HEK293 (cell line): ENCODE measurements at regions not wholly inside any gene's neighbourhood (a gene's known extent, or its start where the extent isn't known, plus 50 kb on each side); places are given as distances from the start of the nearest gene placed in this dataset.

ENCODE experiments used
- CTCF ChIA-PET: fragments of 350-600 bp; formaldehyde crosslinking; extraction: SDS; loops from one replicate; lab custom pipeline; 2021; ENCODE audit warnings: antibody characterized with exemption; lab: Yijun Ruan, JAX
- POLR2A ChIA-PET: fragments of 300-600 bp; formaldehyde crosslinking; extraction: SDS; loops from one replicate; lab custom pipeline; 2020; ENCODE audit warnings: antibody characterized with exemption, inconsistent platforms; lab: Yijun Ruan, JAX
- H3K27ac ChIP-seq: fragments of 200-500 bp; sonication (Bioruptor generic); 2 replicates; pipeline ENCODE4 v1.5.1; 2014; ENCODE audit warnings: low read depth, low read length, control low read depth, inconsistent platforms; ENCODE audit errors: extremely low read depth
- H3K36me3 ChIP-seq, 2 experiments: fragments of 200-500 bp in 1 of 2; sonication (Bioruptor generic) in 1 of 2; 1 replicate in 1 of 2; 2 replicates in 1 of 2; pipeline ENCODE4 v1.5.1; 2014 to 2017; ENCODE audit warnings: inconsistent platforms in 2 of 2, low read length in 2 of 2; ENCODE audit not compliant: control insufficient read depth in 2 of 2, insufficient read depth in 1 of 2
- H3K4me1 ChIP-seq: fragments of 200-500 bp; sonication (Bioruptor generic); 2 replicates; pipeline ENCODE4 v1.5.1; 2014; ENCODE audit warnings: mild to moderate bottlenecking, low read length, inconsistent platforms; ENCODE audit not compliant: control insufficient read depth, insufficient read depth
- H3K4me3 ChIP-seq: 2 replicates; pipeline ENCODE4 v1.5.1; 2011; ENCODE audit warnings: low read depth, mild to moderate bottlenecking, control low read depth, low read length, moderate library complexity
- H3K9me3 ChIP-seq: fragments of 200-500 bp; sonication (Bioruptor generic); 2 replicates; pipeline ENCODE4 v1.5.1; 2014; ENCODE audit warnings: low read depth, low read length, inconsistent platforms; ENCODE audit not compliant: control insufficient read depth, insufficient read depth
- INSM2 ChIP-seq: fragments of 450-650 bp; formaldehyde crosslinking; IDR thresholded peaks from 2 replicates; pipeline ENCODE4 v1.5.1; 2016; ENCODE audit warnings: missing biosample characterization, missing genetic modification characterization
- KLF1 ChIP-seq: fragments of 450-650 bp; formaldehyde crosslinking; IDR thresholded peaks from 2 replicates; pipeline ENCODE4 v1.5.1; 2016; ENCODE audit warnings: missing biosample characterization, missing genetic modification characterization
- PRDM1 ChIP-seq: fragments of 450-650 bp; formaldehyde crosslinking; IDR thresholded peaks from 2 replicates; pipeline ENCODE4; 2016; ENCODE audit warnings: missing biosample characterization, missing genetic modification characterization
- SP2 ChIP-seq: fragments of 450-650 bp; formaldehyde crosslinking; IDR thresholded peaks from 2 replicates; pipeline ENCODE4 v1.5.1; 2016; ENCODE audit warnings: missing biosample characterization, missing genetic modification characterization
- ZFP41 ChIP-seq: fragments of 450-650 bp; formaldehyde crosslinking; IDR thresholded peaks from 2 replicates; pipeline ENCODE4 v1.5.1; 2016; ENCODE audit warnings: missing biosample characterization, missing genetic modification characterization, borderline replicate concordance
- ZFP69B ChIP-seq: fragments of 450-650 bp; formaldehyde crosslinking; IDR thresholded peaks from 2 replicates; pipeline ENCODE4 v1.5.1; 2016; ENCODE audit warnings: missing biosample characterization, missing genetic modification characterization
- ZNF132 ChIP-seq: fragments of 450-650 bp; formaldehyde crosslinking; IDR thresholded peaks from 2 replicates; pipeline ENCODE4 v1.5.1; 2017; ENCODE audit warnings: missing biosample characterization, missing genetic modification characterization, borderline replicate concordance
- ZNF19 ChIP-seq: fragments of 450-650 bp; formaldehyde crosslinking; IDR thresholded peaks from 2 replicates; pipeline ENCODE4; 2016; ENCODE audit warnings: missing biosample characterization, missing genetic modification characterization, low read depth
- ZNF202 ChIP-seq: fragments of 450-650 bp; formaldehyde crosslinking; IDR thresholded peaks from 2 replicates; pipeline ENCODE4 v1.5.1; 2016; ENCODE audit warnings: missing biosample characterization, missing genetic modification characterization, borderline replicate concordance
- ZNF366 ChIP-seq: fragments of 450-650 bp; formaldehyde crosslinking; conservative IDR thresholded peaks from 2 replicates; pipeline ENCODE4 v1.5.1; 2016; ENCODE audit warnings: missing biosample characterization, missing genetic modification characterization
- ZNF426 ChIP-seq: fragments of 450-650 bp; formaldehyde crosslinking; IDR thresholded peaks from 2 replicates; pipeline ENCODE4 v1.5.1; 2017; ENCODE audit warnings: missing biosample characterization, missing genetic modification characterization, mild to moderate bottlenecking, inconsistent platforms, moderate library complexity
- ZNF501 ChIP-seq: fragments of 450-650 bp; formaldehyde crosslinking; IDR thresholded peaks from 2 replicates; pipeline ENCODE4 v1.5.1; 2016; ENCODE audit warnings: missing biosample characterization, missing genetic modification characterization
- ZNF510 ChIP-seq: fragments of 450-650 bp; formaldehyde crosslinking; IDR thresholded peaks from 2 replicates; pipeline ENCODE4 v1.5.1; 2018; ENCODE audit warnings: mild to moderate bottlenecking, missing genetic modification characterization, missing biosample characterization; ENCODE audit not compliant: insufficient replicate concordance
- ZNF513 ChIP-seq: fragments of 450-650 bp; IDR thresholded peaks from 2 replicates; pipeline ENCODE4 v1.5.1; 2018; ENCODE audit warnings: missing biosample characterization, missing genetic modification characterization
- ZNF704 ChIP-seq: fragments of 450-650 bp; formaldehyde crosslinking; IDR thresholded peaks from 2 replicates; pipeline ENCODE4 v1.5.1; 2016; ENCODE audit warnings: missing biosample characterization, missing genetic modification characterization
- ZNF707 ChIP-seq: fragments of 450-650 bp; formaldehyde crosslinking; IDR thresholded peaks from 2 replicates; pipeline ENCODE4 v1.5.1; 2016; ENCODE audit warnings: missing biosample characterization, missing genetic modification characterization
- ZNF843 ChIP-seq: fragments of 450-650 bp; formaldehyde crosslinking; IDR thresholded peaks from 2 replicates; pipeline ENCODE4 v1.5.1; 2016; ENCODE audit warnings: missing biosample characterization, missing genetic modification characterization
- TF ChIP-seq, protein P1 (sequence below): fragments of 450-650 bp; formaldehyde crosslinking; IDR thresholded peaks from 2 replicates; pipeline ENCODE4 v1.5.1; 2016; ENCODE audit warnings: missing biosample characterization, missing genetic modification characterization, low read depth
- TF ChIP-seq, protein P2 (sequence below): fragments of 450-650 bp; formaldehyde crosslinking; IDR thresholded peaks from 2 replicates; pipeline ENCODE4 v1.5.1; 2016; ENCODE audit warnings: missing biosample characterization, missing genetic modification characterization
- TF ChIP-seq, protein P3 (sequence below): fragments of 450-650 bp; formaldehyde crosslinking; IDR thresholded peaks from 2 replicates; pipeline ENCODE4 v1.5.1; 2017; ENCODE audit warnings: missing biosample characterization, missing genetic modification characterization

DNA sequence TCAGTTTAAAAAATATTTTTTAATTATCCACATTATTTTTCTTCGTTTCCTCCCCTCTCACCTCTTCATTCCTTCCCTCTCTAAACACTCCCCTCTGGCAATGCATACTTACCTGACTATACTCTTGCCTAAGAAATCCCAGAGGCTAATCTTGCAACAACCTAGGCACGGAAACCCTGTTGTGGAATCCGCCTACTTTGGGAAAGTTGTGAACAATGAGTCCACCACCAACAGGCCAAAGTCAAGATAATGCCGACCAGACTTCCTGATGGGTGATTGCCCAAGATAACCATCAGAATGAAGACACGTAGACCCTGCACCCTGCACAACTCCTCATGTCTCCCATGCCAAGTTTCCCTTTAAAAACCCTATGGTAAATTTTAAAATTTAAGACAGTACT lies 521.5 kb downstream of the KIF20B start (continued):
- TF ChIP-seq, protein P1, sequence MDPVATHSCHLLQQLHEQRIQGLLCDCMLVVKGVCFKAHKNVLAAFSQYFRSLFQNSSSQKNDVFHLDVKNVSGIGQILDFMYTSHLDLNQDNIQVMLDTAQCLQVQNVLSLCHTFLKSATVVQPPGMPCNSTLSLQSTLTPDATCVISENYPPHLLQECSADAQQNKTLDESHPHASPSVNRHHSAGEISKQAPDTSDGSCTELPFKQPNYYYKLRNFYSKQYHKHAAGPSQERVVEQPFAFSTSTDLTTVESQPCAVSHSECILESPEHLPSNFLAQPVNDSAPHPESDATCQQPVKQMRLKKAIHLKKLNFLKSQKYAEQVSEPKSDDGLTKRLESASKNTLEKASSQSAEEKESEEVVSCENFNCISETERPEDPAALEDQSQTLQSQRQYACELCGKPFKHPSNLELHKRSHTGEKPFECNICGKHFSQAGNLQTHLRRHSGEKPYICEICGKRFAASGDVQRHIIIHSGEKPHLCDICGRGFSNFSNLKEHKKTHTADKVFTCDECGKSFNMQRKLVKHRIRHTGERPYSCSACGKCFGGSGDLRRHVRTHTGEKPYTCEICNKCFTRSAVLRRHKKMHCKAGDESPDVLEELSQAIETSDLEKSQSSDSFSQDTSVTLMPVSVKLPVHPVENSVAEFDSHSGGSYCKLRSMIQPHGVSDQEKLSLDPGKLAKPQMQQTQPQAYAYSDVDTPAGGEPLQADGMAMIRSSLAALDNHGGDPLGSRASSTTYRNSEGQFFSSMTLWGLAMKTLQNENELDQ (tag by site-specific recombination): no peak
- TF ChIP-seq ZFP41 (tag by site-specific recombination) (no peak), KLF1 (tag by site-specific recombination) (no peak), ZNF843 (no peak)

- peaks cover 3% of the 10 kb centered on the region; the same call in 1 of the 2 replicates for H3K4me1 ChIP-seq
- no peak overlapping the region for H3K27ac ChIP-seq
- no peak overlapping the region for H3K4me3 ChIP-seq
- H3K36me3 ChIP-seq: no peaks in the 10 kb centered on the region
- TF ChIP-seq ZNF704 (tag by site-specific recombination) (no peak), PRDM1 (tag by site-specific recombination) (no peak), ZNF19 (tag by site-specific recombination) (no peak), ZNF202 (tag by site-specific recombination) (no peak), ZNF707 (tag by site-specific recombination) (no peak), ZNF366 (tag by site-specific recombination) (no peak)
- CTCF ChIA-PET: no interaction called here
- H3K9me3 ChIP-seq: no peaks in the 10 kb centered on the region; the same call in 1 of the 2 replicates
- POLR2A ChIA-PET: no interaction called here
Measured at GRCh38 chr10:90224791-90225566, 523.6 kb downstream of the KIF20B start.

- ChIA-PET POLR2A (no interaction called here), CTCF (interaction anchor here (0.6 kb wide), 1 partner anchor 79 kb away, joined by 4 read pairs; no protein-coding TSS in a partner anchor)
- no peaks in the 10 kb centered on the region; the same call in 1 of the 2 replicates for H3K9me3 ChIP-seq
- no peak overlapping the region for H3K27ac ChIP-seq
- H3K36me3 ChIP-seq: no peaks in the 10 kb centered on the region
- peaks cover 3% of the 10 kb centered on the region; the same call in 1 of the 2 replicates for H3K4me1 ChIP-seq
- H3K4me3 ChIP-seq: no peak overlapping the region
- TF ChIP-seq, protein P2, sequence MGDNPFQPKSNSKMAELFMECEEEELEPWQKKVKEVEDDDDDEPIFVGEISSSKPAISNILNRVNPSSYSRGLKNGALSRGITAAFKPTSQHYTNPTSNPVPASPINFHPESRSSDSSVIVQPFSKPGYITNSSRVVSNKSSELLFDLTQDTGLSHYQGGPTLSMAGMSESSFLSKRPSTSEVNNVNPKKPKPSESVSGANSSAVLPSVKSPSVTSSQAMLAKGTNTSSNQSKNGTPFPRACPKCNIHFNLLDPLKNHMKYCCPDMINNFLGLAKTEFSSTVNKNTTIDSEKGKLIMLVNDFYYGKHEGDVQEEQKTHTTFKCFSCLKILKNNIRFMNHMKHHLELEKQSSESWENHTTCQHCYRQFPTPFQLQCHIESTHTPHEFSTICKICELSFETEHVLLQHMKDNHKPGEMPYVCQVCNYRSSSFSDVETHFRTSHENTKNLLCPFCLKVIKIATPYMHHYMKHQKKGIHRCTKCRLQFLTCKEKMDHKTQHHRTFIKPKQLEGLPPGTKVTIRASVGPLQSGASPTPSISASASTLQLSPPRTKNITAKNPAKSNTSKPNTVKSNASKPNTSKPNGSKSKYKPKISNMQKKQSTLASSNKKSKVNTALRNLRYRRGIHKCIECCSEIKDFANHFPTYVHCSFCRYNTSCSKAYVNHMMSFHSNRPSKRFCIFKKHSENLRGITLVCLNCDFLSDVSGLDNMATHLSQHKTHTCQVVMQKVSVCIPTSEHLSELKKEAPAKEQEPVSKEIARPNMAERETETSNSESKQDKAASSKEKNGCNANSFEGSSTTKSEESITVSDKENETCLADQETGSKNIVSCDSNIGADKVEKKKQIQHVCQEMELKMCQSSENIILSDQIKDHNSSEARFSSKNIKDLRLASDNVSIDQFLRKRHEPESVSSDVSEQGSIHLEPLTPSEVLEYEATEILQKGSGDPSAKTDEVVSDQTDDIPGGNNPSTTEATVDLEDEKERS (tag by site-specific recombination): no peak
- TF ChIP-seq ZNF132: no peak
- TF ChIP-seq INSM2 (tag by site-specific recombination): no peak
- no peak for TF ChIP-seq ZFP69B (tag by site-specific recombination)
- no peak for TF ChIP-seq ZNF510 (tag by site-specific recombination)
- TF ChIP-seq SP2 (tag by site-specific recombination): no peak
- no peak for TF ChIP-seq ZNF426 (tag by site-specific recombination)
- TF ChIP-seq, protein P3, sequence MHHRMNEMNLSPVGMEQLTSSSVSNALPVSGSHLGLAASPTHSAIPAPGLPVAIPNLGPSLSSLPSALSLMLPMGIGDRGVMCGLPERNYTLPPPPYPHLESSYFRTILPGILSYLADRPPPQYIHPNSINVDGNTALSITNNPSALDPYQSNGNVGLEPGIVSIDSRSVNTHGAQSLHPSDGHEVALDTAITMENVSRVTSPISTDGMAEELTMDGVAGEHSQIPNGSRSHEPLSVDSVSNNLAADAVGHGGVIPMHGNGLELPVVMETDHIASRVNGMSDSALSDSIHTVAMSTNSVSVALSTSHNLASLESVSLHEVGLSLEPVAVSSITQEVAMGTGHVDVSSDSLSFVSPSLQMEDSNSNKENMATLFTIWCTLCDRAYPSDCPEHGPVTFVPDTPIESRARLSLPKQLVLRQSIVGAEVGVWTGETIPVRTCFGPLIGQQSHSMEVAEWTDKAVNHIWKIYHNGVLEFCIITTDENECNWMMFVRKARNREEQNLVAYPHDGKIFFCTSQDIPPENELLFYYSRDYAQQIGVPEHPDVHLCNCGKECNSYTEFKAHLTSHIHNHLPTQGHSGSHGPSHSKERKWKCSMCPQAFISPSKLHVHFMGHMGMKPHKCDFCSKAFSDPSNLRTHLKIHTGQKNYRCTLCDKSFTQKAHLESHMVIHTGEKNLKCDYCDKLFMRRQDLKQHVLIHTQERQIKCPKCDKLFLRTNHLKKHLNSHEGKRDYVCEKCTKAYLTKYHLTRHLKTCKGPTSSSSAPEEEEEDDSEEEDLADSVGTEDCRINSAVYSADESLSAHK (tag by site-specific recombination): no peak
- TF ChIP-seq ZNF513 (tag by site-specific recombination): no peak
- no peak for TF ChIP-seq ZNF501 (tag by site-specific recombination)
Measured at GRCh38 chr10:90226517-90226916, 525.1 kb downstream of the KIF20B start.
